DMS 273 (cell line): ENCODE measurements at regions not wholly inside any gene's neighbourhood (a gene's known extent, or its start where the extent isn't known, plus 50 kb on each side); places are given as distances from the start of the nearest gene placed in this dataset.
A peak's percentile ranks its signal among the peaks of the same experiment; 100 is the strongest.
"Not testable (repeated sequence)": the region's sequence is repeated elsewhere in the genome, so short reads cannot be mapped to it uniquely, and the experiment has no call there.

Source experiments
- DNase-seq: peaks from one replicate; lab custom pipeline; 2025; ENCODE audit not compliant: unreplicated experiment; lab: John Stamatoyannopoulos, UW

DNA sequence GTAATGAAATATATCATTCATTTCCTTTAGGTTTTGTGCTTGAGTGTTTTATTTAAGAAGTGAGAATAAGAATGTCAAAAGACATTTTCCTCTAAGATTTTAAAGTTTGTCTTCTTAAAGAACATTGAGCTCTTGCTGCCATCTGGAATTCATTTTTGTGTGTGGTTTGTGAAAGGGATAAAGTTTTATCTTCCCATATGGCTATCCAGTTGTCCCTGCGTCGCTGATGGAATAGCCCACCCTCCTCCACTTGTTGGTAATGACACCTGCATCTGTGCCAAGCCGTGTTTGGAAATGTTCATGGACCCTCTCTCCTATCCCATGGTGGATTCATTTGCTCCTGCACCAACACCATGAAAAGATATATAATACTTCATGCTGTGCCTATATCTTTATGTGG is 901.5 kb downstream of the BRD1 start:
- peak; percentile 64 for DNase-seq

DNA sequence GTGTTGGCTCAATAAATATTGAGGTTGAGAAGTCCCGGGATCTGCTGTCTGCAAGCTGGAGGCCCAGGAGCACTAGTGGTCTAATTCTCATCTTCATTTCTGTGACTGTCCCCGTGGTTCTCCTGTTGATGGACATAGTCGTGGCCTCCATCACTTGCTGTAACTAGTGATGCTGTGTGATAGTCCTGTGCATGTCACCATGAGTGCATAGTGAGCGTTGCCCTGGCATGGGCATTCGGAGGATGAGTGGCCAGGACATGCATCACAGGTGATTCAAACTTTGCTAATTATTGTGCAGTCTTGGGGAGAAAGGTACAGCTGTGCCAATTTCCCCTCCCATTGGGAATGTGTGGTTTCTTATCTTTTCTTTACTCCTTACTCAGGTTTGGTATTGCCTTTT is 902.2 kb downstream of the BRD1 start:
- DNase-seq, result no peak

DNA sequence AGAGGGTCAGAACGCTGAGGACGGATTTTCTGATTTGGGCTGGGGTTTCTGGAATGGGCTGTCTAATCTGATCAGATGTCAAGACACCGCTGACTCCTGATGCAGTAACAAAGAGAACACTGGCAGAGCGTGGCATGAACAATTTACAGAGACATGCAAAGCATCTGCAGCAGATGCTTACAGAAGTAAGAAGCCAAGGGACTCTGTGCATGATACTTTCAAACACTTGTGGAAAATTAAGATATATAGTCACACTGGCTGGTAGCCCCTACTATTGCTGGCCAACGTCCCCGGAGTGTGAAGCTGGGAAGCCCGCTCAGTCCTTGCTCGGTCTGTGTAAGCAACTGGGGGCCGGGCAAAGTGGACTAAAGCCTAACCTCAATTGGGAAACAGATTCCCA is 903.7 kb downstream of the BRD1 start:
- peak; percentile 40 for DNase-seq

DNA sequence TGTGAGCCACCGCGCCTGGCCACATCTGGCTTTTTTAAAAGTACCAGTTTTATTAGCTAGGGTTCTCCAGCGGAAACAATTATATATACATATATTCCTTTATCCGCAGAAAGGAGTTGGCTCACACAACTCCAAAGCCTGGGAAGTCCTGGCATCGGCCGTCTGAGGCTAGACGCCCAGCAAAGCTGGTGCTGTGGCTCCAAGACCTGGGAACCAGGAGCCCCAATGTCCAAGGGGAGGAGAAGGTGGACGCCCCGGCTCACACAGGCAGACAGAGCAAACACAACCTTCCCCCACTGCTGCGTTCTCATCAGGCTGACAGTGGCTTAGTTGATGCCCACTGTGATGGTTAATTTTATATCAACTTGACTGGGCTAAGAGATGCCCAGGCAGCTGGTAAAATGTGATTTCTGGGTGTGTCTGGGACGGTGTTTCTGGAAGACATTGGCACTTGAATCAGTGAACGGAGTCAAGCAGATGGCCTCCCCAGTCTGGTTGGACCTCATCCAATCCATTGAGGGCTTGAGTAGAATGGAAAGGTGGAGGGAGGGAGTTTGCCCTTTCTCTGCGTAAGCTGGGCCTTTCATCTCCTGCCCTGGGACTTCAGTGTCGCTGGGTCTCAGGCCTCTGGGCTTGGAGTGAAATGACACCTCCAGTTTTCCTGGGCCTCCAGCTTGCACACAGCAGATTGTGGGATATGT is 904.4 kb downstream of the BRD1 start:
- DNase-seq, result peak; percentile 91

DNA sequence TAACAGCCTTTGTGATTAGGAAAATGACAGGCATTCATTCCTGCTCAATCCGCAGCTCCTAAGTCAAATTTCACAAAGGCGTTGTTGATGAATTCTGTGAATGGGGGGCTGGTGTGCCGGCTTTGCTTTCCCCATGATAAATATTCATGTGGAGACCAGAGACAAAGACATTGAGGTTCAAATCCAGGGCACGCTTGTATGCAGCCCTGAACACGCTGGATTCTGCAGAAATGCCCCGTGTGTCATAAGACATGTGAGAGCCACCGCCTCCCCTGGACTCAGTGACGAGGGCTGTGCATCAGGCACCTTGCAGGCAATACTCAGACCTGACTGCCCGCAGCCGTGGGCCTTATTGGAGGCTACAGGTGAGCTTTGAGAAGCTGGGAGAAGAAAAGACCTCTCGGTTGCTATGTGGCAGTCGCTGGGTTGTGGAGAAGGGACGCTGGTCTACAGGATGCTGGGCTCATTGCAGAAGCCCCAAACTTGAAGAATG is 906.2 kb downstream of the BRD1 start:
- no peak for DNase-seq

DNA sequence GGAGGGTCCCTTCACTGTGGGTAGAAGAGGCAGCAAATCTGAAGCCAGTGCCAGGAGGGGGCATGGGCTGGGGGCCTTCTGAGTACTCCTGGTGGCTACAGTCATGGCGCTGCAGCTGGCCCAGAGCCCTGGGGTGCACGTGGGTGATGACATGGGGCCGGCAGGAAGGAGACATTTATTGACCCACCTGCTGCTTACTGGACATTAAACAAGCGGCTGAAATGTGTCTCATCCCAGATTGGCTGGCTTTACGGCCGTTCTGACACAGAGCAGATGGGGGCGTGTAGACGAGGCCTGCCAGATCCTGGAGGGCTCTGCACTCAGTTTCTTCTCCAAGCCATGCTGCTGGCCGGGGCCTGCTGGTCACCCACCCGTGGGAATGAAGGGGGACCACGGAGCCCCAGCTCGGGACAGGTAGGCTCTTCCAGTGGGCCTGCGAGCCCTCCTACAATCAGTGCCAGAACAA is 906.9 kb downstream of the BRD1 start:
- DNase-seq, result peak; percentile 14

DNA sequence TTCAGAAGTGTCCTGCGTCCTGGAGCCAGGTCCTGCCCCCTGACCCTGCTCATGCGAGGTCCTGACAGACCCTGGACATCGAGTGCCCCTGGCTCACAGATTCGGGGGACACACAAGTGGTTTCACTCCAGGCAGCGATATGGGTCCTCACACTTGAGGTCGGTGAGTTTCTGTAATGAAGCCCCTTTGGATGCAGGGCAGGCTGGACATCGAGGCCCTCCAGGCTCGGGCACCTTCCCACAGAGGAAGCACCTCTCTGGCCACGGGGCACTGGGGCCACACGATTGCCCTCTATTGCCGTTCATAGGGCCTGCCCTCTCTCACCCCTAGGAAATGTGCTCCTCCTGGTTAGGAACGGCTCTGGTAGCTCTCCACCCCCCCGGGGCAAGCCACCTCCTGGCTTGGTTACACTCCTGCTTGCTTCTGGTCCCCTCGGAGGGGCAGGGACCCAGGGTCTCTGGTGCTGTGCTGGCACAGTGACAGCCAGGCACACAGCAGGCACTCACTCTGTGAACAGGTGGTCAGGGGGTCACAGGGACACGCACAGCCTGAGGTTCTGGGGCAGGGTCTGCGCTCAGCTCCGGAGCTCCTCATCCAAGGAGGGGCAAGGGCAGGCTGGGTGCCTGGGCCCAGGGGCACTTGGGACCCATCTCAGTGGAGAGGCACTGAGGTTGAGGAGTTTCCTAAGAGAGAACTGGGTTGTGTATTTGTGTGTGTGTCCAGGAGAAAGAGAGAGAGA is 907.7 kb downstream of the BRD1 start:
- peak; percentile 1 for DNase-seq

DNA sequence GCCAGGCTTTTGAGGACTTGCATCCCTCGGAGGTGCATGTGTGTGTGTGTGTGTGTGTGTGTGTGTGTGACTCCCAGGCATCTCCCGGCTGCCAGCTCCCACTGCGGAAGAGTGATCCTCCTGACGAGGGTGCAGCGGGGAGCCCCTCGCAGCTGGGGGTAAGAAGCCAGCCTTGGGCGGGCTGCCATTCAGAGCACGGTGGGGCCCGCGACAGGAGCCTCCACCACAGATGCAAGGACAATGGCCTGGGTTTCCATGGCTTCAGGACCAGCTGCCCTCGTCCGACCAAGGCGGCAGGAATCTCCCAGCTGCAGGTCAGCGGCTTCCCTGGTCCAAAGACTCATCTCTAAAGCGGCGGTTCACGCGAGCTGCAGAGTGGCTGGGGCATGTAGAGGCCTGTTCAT is 908.5 kb downstream of the BRD1 start:
- DNase-seq, result peak; percentile 68

DNA sequence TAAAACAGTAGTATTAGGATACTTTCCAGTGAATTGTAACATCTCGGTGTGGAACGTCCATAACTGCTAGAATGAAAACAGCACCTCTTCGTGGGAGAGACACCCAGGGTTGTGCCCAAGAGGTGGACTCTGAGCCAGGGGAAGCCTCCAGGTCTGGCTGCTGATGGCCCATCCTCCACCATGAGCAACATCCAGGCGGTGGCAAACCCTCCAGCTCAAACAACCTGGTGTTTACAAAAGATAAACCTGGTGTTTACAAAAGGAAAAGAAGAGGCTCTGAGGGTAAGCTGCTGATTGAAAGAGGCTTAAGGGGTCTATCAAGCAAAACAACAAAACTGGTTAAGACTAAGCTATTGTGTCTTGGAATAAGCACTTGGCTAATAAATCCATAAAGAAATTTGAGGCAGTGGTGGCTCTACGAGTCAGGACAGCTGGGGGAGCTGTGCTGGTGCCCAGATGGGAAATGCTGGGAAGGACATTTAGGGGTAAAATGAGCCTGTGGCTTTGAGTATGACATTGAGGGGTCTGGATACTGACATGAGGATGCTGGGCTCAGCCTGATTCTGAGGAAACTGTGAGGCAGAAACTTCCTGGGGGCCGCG is 909.0 kb downstream of the BRD1 start:
- peak; percentile 46 for DNase-seq

DNA sequence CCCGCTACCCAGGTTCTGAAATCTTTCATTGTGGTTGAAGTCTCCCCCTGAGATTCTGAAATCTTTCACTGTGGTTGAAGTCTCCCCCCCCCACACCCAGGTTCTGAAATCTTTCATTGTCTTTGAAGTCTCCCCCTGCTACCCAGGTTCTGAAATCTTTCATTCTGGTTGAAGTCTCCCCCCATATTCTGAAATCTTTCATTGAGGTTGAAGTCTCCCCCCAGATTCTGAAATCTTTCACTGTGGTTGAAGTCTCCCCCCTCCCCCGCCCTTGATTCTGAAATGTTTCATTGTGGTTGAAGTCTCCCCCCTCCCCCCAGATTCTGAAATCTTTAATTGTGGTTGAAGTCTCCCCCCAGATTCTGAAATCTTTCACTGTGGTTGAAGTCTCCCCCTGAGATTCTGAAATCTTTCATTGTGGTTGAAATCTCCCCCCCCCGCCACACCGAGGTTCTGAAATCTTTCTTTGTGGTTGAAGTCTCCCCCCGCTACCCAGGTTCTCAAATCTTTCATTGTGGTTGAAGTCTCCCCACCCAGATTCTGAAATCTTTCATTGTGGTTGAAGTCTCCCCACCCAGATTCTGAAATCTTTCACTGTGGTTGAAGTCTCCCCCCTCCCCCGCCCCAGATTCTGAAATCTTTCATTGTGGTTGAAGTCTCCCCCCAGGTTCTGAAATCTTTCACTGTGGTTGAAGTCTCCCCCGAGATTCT is 915.2 kb downstream of the BRD1 start:
- DNase-seq, result not testable (repeated sequence)

DNA sequence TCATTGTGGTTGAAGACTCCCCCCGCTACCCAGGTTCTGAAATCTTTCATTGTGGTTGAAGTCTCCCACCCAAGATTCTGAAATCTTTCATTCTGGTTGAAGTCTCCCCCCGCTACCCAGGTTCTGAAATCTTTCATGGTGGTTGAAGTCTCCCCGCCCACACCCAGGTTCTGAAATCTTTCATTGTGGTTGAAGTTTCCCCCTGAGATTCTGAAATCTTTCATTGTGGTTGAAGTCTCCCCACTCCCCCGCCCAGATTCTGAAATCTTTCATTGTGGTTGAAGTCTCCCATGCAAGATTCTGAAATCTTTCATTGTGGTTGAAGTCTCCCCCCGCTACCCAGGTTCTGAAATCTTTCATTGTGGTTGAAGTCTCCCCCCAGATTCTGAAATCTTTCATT is 916.0 kb downstream of the BRD1 start:
- DNase-seq, result not testable (repeated sequence)

DNA sequence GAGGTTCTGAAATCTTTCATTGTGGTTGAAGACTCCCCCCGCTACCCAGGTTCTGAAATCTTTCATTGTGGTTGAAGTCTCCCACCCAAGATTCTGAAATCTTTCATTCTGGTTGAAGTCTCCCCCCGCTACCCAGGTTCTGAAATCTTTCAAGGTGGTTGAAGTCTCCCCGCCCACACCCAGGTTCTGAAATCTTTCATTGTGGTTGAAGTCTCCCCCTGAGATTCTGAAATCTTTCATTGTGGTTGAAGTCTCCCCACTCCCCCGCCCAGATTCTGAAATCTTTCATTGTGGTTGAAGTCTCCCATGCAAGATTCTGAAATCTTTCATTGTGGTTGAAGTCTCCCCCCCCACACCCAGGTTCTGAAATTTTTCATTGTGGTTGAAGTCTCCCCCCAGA is 916.6 kb downstream of the BRD1 start:
- DNase-seq, result not testable (repeated sequence)

DNA sequence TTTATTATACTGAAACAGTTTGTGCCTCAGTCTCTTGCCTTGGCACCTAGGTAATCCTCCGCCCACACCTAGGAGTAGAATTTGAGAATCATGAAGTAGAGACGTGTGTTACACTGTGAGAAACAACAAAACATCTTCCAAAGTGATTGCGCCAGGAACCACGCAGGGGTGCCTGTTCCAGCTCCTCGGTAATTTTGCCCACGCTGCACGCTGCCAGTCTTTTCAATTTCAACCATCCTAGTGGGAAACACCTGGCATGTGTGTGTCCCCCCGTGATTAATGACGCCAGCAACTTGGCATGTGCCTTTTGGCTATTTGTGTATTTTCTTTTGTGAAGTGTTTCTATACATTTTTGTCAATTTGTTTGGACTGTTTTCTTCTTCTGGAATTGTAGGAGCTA is 919.1 kb downstream of the BRD1 start:
- no peak for DNase-seq

DNA sequence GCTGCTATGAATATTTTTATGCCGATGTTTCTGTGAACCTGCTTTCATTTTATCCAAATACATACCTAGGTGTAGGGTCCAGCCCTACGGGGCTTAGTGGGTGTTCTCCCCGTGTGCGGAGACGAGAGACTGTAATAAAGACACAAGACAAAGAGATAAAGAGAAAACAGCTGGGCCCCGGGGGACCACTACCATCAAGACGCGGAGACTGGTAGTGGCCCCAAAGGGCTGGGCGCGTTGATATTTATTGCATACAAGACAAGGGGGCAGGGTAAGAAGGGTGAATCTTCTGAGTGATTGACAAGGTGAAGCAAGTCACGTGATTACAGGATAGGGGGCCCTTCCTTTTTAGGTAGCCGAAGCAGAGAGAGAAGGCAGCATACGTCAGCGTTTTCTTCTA is 920.1 kb downstream of the BRD1 start:
- no peak for DNase-seq

DNA sequence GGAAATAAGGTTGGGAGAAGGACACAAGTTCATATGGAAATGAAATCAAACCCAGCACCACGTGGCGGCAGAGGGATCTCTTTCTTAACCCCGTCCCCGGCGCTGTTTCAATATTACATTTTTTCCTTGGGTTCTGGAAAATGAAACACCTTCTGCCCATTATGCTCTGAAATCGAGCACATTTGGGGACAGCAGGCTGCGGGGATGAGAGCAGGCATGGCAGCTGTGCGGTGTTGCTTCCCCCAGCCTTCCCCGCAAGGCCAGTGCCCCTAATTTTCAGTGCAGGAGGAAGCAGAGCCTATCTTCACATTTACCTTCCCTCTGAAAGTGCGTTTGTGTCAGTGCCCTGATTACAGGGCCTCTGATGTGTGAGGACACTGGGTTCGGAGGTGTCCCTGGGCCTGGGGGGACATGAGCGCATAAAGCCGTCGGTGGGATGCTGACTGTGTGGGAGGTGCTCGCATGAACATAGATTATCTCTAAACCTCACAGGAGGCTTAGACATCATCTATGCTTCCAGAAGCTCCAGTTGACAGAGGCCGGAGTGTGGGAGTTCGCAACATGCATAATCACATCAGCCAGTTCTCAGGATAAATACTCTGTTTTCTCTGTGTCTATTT is 921.3 kb downstream of the BRD1 start:
- no peak for DNase-seq

DNA sequence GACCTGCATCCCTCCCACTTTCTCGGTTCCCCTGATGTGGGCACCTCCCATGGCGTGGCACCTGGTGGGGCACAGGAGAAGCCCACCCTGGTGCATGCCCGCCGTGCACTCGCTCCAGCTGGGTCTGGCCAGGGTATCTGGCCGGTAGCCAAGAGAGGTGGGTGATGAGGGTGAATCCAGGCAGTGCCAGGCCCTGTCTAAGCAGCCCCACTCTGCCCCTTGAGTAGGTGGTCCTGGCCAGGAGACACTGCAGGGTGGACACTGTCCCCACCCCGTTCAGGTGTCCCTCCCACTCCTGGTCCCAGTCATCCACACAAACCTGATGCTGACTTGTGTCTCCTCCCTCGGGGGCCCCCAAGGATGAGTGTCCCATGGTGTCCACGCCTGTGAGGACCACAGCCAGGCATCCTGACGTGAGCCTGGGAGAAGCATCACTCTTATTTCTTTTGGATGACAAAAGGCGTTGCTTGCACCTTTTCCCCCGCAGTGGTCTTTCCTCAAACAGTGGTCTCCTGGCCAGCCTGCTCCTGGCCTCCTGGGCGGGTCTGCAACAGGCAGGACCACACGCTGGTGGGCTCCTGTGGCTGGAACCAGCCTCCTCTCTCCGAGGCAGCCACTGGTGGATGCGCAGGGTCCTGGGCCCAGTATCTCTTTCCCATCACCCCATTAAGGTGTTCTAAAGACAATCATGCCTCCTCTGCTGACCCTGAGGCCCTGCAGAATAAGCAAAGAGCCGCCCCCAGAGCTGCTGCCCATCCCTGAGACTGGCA is 922.3 kb downstream of the BRD1 start:
- no peak for DNase-seq

DNA sequence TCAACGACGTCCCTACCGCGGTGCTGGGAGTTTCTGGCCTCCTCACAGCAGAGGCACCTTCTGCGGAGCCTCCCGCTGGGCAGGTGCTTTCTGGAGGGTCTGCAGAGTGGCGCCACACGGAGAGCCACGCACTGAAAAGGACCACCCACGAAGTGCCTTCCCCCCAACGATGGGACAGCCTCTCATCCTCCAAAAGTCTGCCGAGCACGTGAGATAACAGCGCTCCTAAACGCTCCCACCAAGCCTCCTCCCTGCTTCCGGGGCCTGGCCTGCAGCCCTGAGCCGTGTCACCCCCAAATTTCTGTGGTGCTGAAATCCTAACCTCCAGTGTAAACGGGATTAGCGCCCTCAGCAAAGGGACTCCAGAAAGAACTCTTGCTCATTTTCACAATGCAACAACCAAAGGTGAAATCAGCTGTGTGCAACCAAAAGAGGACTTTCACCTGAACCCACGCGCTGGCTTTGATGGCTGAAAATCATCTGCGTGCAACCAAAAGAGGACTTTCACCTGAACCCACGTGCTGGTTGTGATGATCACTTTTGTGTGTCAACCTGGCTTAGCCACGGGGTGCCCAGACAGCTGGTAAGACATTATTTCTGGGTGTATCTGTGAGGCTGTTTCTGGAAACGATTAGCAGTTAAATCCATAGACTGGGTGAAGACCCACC is 924.6 kb downstream of the BRD1 start:
- DNase-seq, result no peak

DNA sequence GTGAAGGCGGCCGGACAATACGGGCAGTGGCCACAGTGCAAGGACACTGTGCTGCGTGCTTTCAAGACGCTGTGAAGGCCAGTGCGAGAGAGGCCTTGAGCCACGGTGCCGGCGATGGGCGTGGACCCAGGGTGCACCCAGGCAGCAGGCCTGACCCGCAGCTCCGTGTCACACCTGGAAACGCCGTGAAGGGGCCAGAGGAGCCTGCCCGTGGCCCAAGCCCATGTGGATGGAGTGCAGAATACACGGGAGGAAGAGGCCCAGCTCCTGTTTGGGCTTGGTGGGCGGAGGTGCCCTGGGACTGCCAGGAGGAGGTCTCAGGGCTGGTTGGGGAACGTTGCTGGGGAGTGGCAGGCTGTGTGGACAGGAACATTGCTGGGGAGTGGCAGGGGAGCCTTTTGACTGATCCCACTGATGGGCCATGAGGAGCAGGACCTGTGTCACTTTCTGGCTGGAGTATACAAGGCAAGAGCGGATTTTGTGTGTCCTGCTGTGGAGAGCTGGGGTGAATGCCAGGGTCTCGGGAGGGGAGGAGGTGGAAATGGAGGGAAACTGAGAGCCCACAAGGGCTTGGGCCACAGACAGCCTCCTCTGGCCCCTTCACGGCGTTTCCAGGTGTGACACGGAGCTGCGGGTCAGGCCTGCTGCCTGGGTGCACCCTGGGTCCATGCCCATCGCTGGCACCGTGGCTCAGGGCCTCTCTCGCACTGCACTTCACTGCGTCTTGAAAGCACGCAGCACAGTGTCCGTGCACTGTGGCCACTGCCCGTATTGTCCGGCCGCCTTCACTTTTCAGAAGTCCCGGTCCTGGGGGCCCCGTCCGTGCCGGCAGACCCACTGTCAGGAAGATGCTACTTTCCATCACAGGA is 925.4 kb downstream of the BRD1 start:
- DNase-seq, result no peak

DNA sequence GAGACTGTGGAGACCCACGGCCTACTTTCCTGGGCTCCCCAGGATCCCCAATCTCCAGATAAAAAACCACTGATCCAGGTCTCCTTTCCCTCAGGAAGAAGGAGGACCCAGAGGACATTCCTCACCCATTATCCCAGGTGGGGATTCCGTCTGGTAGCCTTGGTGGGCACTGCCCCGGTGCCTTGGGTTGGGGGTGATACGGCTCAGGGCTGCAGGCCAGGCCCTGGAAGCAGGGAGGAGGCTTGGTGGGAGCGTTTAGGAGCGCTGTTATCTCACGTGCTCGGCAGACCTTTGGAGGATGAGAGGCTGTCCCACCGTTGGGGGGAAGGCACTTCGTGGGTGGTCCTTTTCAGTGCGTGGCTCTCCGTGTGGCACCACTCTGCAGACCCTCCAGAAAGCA is 926.3 kb downstream of the BRD1 start:
- DNase-seq, result no peak
